ENCODE measurements at regions not wholly inside any gene's neighbourhood (a gene's known extent, or its start where the extent isn't known, plus 50 kb on each side); places are given as distances from the start of the nearest gene placed in this dataset.

DNA sequence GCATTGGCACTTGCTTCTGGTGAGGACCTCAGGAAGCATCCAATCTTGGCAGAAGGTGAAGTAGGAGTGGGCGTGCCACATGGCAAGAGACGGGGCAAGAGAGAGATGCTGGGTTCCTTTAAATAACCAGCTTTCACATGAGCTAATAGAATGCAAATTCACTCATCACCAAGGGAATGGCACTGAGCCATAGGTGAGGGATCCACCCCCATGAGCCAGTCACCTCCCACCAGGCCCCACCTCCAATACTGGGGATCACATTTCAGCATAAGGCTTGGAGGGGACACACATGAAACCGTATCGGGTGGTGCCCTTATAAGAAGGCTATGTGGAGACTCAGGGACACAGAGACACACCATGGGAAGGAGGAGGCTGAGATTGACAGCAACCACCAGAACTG, 140.0 kb upstream of the MSX1 start:
- no peak overlapping the region for H3K27ac ChIP-seq
- no peaks in the 10 kb centered on the region for H3K4me1 ChIP-seq
- 71 to 83% methylated on average over 2 to 3 of the region's 4 CpGs for WGBS, 2 donors
- H3K4me3 ChIP-seq: no peak overlapping the region
- peaks cover 0 to 12% (median 0%) of the 10 kb centered on the region in 3 donors for H3K9me3 ChIP-seq
- intact Hi-C loops (cut with DNase I): no loop called here
- DNase-seq: no peak
- no peaks in the 10 kb centered on the region for H3K36me3 ChIP-seq
- TF ChIP-seq, protein P1, sequence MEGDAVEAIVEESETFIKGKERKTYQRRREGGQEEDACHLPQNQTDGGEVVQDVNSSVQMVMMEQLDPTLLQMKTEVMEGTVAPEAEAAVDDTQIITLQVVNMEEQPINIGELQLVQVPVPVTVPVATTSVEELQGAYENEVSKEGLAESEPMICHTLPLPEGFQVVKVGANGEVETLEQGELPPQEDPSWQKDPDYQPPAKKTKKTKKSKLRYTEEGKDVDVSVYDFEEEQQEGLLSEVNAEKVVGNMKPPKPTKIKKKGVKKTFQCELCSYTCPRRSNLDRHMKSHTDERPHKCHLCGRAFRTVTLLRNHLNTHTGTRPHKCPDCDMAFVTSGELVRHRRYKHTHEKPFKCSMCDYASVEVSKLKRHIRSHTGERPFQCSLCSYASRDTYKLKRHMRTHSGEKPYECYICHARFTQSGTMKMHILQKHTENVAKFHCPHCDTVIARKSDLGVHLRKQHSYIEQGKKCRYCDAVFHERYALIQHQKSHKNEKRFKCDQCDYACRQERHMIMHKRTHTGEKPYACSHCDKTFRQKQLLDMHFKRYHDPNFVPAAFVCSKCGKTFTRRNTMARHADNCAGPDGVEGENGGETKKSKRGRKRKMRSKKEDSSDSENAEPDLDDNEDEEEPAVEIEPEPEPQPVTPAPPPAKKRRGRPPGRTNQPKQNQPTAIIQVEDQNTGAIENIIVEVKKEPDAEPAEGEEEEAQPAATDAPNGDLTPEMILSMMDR (IDR thresholded peaks at IDR 0.05): no peak
- TF ChIP-seq POLR2A (IDR thresholded peaks at IDR 0.05): no peak
- H3K27me3 ChIP-seq: no peaks in the 10 kb centered on the region

DNA sequence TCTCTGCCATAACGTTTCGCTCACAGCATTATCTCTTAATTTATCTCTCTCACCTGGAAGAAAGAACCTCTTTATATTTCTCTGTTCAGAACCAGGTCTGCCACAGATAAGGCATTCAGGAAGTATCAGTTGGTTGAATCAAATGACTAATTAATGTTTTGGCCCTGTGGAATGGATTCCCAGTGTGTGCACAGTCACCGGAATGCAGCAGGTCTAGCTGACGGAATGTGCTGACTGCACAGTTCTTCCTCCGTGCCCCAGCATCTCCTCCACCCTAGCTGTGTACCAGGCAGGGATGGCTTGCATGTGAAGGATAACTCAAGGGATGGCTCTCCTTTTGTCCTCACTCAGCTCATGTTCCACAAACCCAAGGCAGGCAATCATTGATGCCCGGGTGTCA, 141.8 kb upstream of the MSX1 start:
- 71 to 72% methylated on average over 6 of the region's 6 CpGs for WGBS, 2 donors
- TF ChIP-seq POLR2A (IDR thresholded peaks at IDR 0.05): no peak
- TF ChIP-seq, protein P1 (IDR thresholded peaks at IDR 0.05): no peak

GRCh38 chr4:4714331-4714730, 145.1 kb upstream of the MSX1 start:
- H3K4me3 ChIP-seq: no peak overlapping the region
- H3K4me1 ChIP-seq: no peaks in the 10 kb centered on the region
- no peaks in the 10 kb centered on the region for H3K36me3 ChIP-seq
- WGBS, 2 donors: 60 to 85% methylated on average over 1 to 2 of the region's 2 CpGs
- H3K9me3 ChIP-seq: no peaks in the 10 kb centered on the region
- intact Hi-C loops (cut with DNase I): no loop called here
- no peak overlapping the region for H3K27ac ChIP-seq
- TF ChIP-seq POLR2A (IDR thresholded peaks at IDR 0.05): no peak
- TF ChIP-seq, protein P1 (IDR thresholded peaks at IDR 0.05): no peak
- no peak for DNase-seq
- H3K27me3 ChIP-seq: no peaks in the 10 kb centered on the region

More for the DNA sequence above, 141.8 kb upstream of the MSX1 start:
- Histone ChIP-seq H3K4me1 (no peaks in the 10 kb centered on the region), H3K9me3 (no peaks in the 10 kb centered on the region), H3K27ac (no peak overlapping the region), H3K27me3 (no peaks in the 10 kb centered on the region), H3K4me3 (no peak overlapping the region), H3K36me3 (no peaks in the 10 kb centered on the region)
- DNase-seq: no peak
- intact Hi-C loops (cut with DNase I): no loop called here

- H3K4me3 ChIP-seq: no peak overlapping the region
- no peaks in the 10 kb centered on the region for H3K36me3 ChIP-seq
- H3K9me3 ChIP-seq: no peaks in the 10 kb centered on the region
- no peaks in the 10 kb centered on the region for H3K27me3 ChIP-seq
- intact Hi-C loops (cut with DNase I): no loop called here
- H3K4me1 ChIP-seq: no peaks in the 10 kb centered on the region
- H3K27ac ChIP-seq: no peak overlapping the region
- no peak for TF ChIP-seq POLR2A (IDR thresholded peaks at IDR 0.05)
- TF ChIP-seq, protein P1 (IDR thresholded peaks at IDR 0.05): no peak
- no peak for DNase-seq
- 81 to 92% methylated on average over 3 of the region's 3 CpGs for WGBS, 2 donors
Measured at GRCh38 chr4:4712800-4713528, 146.5 kb upstream of the MSX1 start.

DNA sequence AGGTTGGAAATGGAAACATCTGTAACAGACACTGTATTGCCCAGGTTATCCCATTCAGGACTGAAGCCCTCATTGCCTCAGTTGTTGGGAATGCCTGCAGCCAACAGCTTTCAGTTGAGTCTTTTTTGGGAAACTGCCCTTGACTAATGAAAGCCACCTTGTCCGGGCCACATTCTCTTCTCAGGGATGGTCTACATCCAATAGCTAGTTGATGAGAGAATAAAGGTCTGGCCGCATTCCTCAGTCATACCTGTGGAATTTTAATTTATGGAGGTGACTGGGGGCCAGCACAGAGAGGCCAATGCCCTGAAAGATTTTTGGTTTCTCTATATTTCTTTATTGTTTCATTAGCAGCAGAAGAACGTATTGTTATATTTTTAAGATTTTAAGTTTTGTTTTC, 147.6 kb upstream of the MSX1 start:
- Histone ChIP-seq H3K36me3 (no peaks in the 10 kb centered on the region), H3K27ac (no peak overlapping the region), H3K9me3 (no peaks in the 10 kb centered on the region), H3K27me3 (no peaks in the 10 kb centered on the region), H3K4me1 (no peaks in the 10 kb centered on the region), H3K4me3 (no peak overlapping the region)
- DNase-seq: no peak
- TF ChIP-seq POLR2A (IDR thresholded peaks at IDR 0.05): no peak
- TF ChIP-seq, protein P1 (IDR thresholded peaks at IDR 0.05): no peak
- 79 to 93% methylated on average over 3 of the region's 3 CpGs for WGBS, 2 donors
- intact Hi-C loops (cut with DNase I): no loop called here

All from esophagus squamous epithelium (tissue), 5 donors.